ENCODE measurements at regions not wholly inside any gene's neighbourhood (a gene's known extent, or its start where the extent isn't known, plus 50 kb on each side); places are given as distances from the start of the nearest gene placed in this dataset.

DNA sequence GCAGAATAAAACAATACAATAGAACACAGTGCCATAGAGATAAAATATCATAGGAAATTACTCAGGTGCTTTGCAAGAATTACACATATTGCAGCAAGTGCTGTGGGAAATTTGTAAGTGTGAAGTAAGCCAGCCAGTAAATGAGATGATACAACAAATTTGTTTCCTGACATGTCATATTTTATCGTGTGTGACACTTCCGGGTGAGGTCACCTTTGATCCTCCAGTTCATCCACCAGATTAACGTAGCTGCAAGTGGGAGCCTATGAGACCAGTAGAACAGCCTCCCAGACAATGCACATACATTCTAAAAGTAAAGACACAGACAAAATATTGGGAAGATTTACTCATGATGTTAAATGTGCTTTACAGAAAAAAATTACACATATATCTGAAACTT is 72.2 kb downstream of the PRDM9 start:
- Histone ChIP-seq H3K36me3 (no peaks in the 10 kb centered on the region), H3K4me1 (no peaks in the 10 kb centered on the region), H3K9me3 (no peaks in the 10 kb centered on the region), H3K27ac (no peak overlapping the region), H3K27me3 (no peaks in the 10 kb centered on the region), H3K4me3 (no peak overlapping the region)
- DNase-seq, result no peak
- TF ChIP-seq, protein P1, sequence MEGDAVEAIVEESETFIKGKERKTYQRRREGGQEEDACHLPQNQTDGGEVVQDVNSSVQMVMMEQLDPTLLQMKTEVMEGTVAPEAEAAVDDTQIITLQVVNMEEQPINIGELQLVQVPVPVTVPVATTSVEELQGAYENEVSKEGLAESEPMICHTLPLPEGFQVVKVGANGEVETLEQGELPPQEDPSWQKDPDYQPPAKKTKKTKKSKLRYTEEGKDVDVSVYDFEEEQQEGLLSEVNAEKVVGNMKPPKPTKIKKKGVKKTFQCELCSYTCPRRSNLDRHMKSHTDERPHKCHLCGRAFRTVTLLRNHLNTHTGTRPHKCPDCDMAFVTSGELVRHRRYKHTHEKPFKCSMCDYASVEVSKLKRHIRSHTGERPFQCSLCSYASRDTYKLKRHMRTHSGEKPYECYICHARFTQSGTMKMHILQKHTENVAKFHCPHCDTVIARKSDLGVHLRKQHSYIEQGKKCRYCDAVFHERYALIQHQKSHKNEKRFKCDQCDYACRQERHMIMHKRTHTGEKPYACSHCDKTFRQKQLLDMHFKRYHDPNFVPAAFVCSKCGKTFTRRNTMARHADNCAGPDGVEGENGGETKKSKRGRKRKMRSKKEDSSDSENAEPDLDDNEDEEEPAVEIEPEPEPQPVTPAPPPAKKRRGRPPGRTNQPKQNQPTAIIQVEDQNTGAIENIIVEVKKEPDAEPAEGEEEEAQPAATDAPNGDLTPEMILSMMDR (IDR thresholded peaks at IDR 0.05), result no peak
- intact Hi-C loops (cut with DNase I; ENCODE audit: low total_unique reads), result no loop called here

DNA sequence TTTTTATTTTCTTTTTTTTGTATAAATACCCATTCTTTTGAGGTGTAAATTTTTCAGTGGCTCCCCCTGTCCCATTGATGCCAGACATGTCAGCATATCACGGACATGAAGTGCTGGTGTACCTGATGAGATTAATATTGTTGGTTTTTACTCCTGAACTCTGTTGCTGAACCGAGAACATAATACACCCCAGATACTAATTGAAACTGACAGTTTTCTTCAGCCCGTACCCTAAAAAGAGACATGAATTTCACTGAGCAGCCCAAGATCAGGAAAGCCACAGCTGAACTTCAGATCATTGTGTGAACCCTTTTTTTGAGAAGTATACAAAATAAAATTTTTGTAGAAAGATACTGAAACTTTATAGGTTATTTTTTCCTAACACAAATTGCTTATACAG is 75.7 kb downstream of the PRDM9 start:
- TF ChIP-seq, protein P1 (IDR thresholded peaks at IDR 0.05), result no peak
- Histone ChIP-seq H3K9me3 (no peaks in the 10 kb centered on the region), H3K27ac (no peak overlapping the region), H3K27me3 (no peaks in the 10 kb centered on the region), H3K4me1 (no peaks in the 10 kb centered on the region), H3K36me3 (no peaks in the 10 kb centered on the region), H3K4me3 (no peak overlapping the region)
- DNase-seq, result no peak
- intact Hi-C loops (cut with DNase I; ENCODE audit: low total_unique reads), result no loop called here

DNA sequence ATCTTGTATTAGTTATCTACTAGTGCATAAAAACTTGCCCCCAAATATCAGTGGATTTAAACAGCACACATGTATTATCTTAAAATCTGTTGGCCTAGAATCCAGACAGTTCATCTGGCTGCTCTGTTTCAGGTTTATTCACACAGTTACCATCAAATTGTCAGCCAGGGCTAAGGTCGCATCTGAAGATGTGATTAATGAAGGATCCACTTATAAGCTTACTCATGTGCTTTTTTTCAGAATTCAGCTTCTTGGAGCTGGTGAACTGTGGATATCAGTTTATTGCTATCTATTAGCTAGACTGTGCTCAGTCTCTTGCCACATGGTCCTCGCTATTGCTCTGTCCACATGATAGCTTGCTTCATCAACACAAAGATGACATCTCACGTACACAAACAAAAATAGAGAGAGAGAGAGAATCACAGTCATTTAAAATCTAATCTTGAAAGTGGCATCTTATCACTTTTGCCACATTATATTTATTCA is 81.5 kb downstream of the PRDM9 start:
- intact Hi-C loops (cut with DNase I; ENCODE audit: low total_unique reads), result no loop called here
- no peak overlapping the region for H3K4me3 ChIP-seq
- no peaks in the 10 kb centered on the region for H3K36me3 ChIP-seq
- H3K27ac ChIP-seq, result no peak overlapping the region
- no peaks in the 10 kb centered on the region for H3K27me3 ChIP-seq
- no peaks in the 10 kb centered on the region for H3K4me1 ChIP-seq
- TF ChIP-seq, protein P1 (IDR thresholded peaks at IDR 0.05), result no peak
- DNase-seq, result no peak
- H3K9me3 ChIP-seq, result no peaks in the 10 kb centered on the region

DNA sequence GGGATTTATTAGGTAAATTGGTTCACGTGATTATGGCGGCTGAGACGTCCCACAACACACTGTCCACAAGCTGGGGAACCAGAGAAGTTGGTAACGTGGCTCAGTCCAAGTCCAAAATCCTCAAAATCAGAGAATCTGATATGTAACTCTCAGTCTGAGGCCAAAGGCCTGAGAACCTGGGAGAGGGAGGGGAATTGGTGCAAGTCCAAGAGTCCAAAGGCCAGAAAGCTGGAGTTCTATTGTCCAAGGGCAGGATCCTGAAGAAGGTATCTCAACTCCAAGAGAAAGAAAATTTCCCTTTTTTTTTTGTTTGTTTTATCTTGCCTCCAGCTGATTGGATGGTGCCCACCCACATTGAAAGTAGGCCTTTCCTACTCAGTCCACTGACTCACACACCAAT is 83.8 kb downstream of the PRDM9 start:
- Histone ChIP-seq H3K4me3 (no peak overlapping the region), H3K27me3 (no peaks in the 10 kb centered on the region), H3K27ac (no peak overlapping the region), H3K9me3 (no peaks in the 10 kb centered on the region), H3K4me1 (no peaks in the 10 kb centered on the region), H3K36me3 (no peaks in the 10 kb centered on the region)
- intact Hi-C loops (cut with DNase I; ENCODE audit: low total_unique reads), result no loop called here
- TF ChIP-seq, protein P1 (IDR thresholded peaks at IDR 0.05), result no peak
- DNase-seq, result no peak

DNA sequence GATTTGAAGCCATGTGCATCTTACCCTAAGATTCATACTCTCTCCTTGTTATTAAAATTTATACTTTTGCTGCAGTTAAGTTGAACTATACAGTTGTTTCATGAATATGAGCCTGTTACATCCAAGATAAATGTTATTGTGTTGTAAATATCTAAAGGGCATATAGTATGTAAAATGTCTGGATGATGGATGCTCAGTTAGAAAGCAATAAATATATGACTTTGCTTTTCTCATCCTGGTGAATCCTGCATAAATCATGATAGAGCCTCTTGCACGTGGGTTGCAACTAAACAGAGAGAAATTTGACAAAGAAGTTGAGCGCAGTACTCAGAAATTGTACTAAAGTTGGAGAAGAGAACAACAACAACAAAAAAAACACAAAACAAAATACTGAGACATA is 99.5 kb downstream of the PRDM9 start:
- H3K27me3 ChIP-seq, result no peaks in the 10 kb centered on the region
- no peak overlapping the region for H3K4me3 ChIP-seq
- H3K36me3 ChIP-seq, result no peaks in the 10 kb centered on the region
- H3K27ac ChIP-seq, result no peak overlapping the region
- H3K9me3 ChIP-seq, result no peaks in the 10 kb centered on the region
- intact Hi-C loops (cut with DNase I; ENCODE audit: low total_unique reads), result no loop called here
- TF ChIP-seq, protein P1 (IDR thresholded peaks at IDR 0.05), result no peak
- no peaks in the 10 kb centered on the region for H3K4me1 ChIP-seq
- no peak for DNase-seq

DNA sequence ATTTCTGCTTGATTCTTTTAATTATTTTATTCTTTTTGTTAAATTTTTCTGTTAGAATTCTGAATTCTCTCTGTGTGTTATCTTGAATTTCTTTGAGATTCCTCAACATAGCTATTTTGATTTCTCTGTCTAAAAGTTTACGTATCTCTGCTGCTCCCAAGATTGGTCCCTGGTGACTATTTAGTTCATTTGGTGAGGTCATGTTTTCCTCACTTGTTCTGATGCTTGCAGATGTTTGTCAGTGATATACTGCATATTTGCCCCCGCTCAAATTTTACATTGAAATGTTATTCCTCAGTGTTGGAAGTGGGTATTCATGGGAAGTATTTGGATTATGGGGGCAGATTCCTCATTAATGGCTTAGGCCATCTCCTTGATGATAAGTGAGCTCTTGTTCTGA is 105.3 kb downstream of the PRDM9 start:
- TF ChIP-seq, protein P1 (IDR thresholded peaks at IDR 0.05), result no peak
- intact Hi-C loops (cut with DNase I; ENCODE audit: low total_unique reads), result no loop called here
- H3K27me3 ChIP-seq, result no peaks in the 10 kb centered on the region
- H3K4me3 ChIP-seq, result no peak overlapping the region
- DNase-seq, result no peak
- no peak overlapping the region for H3K27ac ChIP-seq
- H3K36me3 ChIP-seq, result no peaks in the 10 kb centered on the region
- no peaks in the 10 kb centered on the region for H3K4me1 ChIP-seq
- peaks cover 0 to 9% (median 0%) of the 10 kb centered on the region in 3 donors for H3K9me3 ChIP-seq

Data from tibial artery (tissue), 4 donors.